Loucy (cell line): ENCODE measurements at regions not wholly inside any gene's neighbourhood (a gene's known extent, or its start where the extent isn't known, plus 50 kb on each side); places are given as distances from the start of the nearest gene placed in this dataset.
"Not testable (repeated sequence)": the region's sequence is repeated elsewhere in the genome, so short reads cannot be mapped to it uniquely, and the experiment has no call there.

ENCODE experiments used
- H2AFZ ChIP-seq: fragments of 200-600 bp; sonication (generic); 2 replicates; pipeline ENCODE4 v1.6.0; 2016; ENCODE audit warnings: antibody characterized with exemption, mild to moderate bottlenecking, low read length, moderate library complexity
- H3F3A ChIP-seq: fragments of 200-600 bp; 2 replicates; pipeline ENCODE4 v1.6.0; 2016; ENCODE audit warnings: antibody characterized with exemption, low read depth, mild to moderate bottlenecking
- H3K27me3 ChIP-seq: fragments of 200-600 bp; sonication (generic); 2 replicates; pipeline ENCODE4 v1.6.1; 2014; ENCODE audit warnings: low read length, mild to moderate bottlenecking; ENCODE audit not compliant: insufficient read depth, poor library complexity, severe bottlenecking
- H3K36me3 ChIP-seq: fragments of 200-600 bp; sonication (generic); 2 replicates; pipeline ENCODE4 v1.6.1; 2016; ENCODE audit warnings: low read length; ENCODE audit not compliant: insufficient read depth
- H3K4me1 ChIP-seq: fragments of 200-600 bp; sonication (generic); 2 replicates; pipeline ENCODE4 v1.5.1; 2014; ENCODE audit warnings: low read length, mild to moderate bottlenecking; ENCODE audit not compliant: insufficient read depth, poor library complexity, severe bottlenecking
- H3K4me2 ChIP-seq: fragments of 200-600 bp; sonication (generic); 2 replicates; pipeline ENCODE4 v1.6.0; 2014; ENCODE audit warnings: antibody characterized with exemption, low read length, low read depth, mild to moderate bottlenecking; ENCODE audit not compliant: poor library complexity, severe bottlenecking
- H3K4me3 ChIP-seq: fragments of 200-600 bp; sonication (generic); 2 replicates; pipeline ENCODE4 v1.5.1; 2014; ENCODE audit warnings: low read length, mild to moderate bottlenecking, mixed read lengths; ENCODE audit not compliant: poor library complexity, severe bottlenecking
- H3K79me2 ChIP-seq: fragments of 200-600 bp; sonication (generic); 2 replicates; pipeline ENCODE4 v1.6.1; 2014; ENCODE audit warnings: low read length; ENCODE audit not compliant: insufficient read depth
- H3K9ac ChIP-seq: fragments of 200-600 bp; sonication (generic); 2 replicates; pipeline ENCODE4 v1.6.0; 2014; ENCODE audit warnings: mild to moderate bottlenecking, low read depth, low read length, moderate library complexity; ENCODE audit not compliant: poor library complexity, severe bottlenecking
- H3K9me2 ChIP-seq: fragments of 200-600 bp; sonication (generic); replicated peaks from 2 replicates; pipeline ENCODE4 v1.6.1; 2016; ENCODE audit warnings: low read depth, low read length, mixed read lengths
- H3K9me3 ChIP-seq: fragments of 200-600 bp; sonication (generic); 2 replicates; pipeline ENCODE4 v1.6.1; 2014; ENCODE audit warnings: mild to moderate bottlenecking, antibody characterized with exemption, low read length, low read depth; ENCODE audit not compliant: insufficient read depth
- H4K20me1 ChIP-seq: fragments of 200-600 bp; sonication (generic); 2 replicates; pipeline ENCODE4 v1.6.0; 2014; ENCODE audit warnings: antibody characterized with exemption, low read length, mild to moderate bottlenecking; ENCODE audit not compliant: insufficient read depth, poor library complexity, severe bottlenecking
- EZH2phosphoT487 ChIP-seq: fragments of 200-600 bp; IDR thresholded peaks from 2 replicates; pipeline ENCODE4 v1.6.1; 2018; ENCODE audit warnings: antibody characterized with exemption, mild to moderate bottlenecking, moderate library complexity, borderline replicate concordance
- TF ChIP-seq, protein P1 (sequence below): fragments of 200-600 bp; sonication (generic); conservative IDR thresholded peaks from 2 replicates; pipeline ENCODE4 v1.5.1; 2014; ENCODE audit warnings: mild to moderate bottlenecking, antibody characterized with exemption, low read length

DNA sequence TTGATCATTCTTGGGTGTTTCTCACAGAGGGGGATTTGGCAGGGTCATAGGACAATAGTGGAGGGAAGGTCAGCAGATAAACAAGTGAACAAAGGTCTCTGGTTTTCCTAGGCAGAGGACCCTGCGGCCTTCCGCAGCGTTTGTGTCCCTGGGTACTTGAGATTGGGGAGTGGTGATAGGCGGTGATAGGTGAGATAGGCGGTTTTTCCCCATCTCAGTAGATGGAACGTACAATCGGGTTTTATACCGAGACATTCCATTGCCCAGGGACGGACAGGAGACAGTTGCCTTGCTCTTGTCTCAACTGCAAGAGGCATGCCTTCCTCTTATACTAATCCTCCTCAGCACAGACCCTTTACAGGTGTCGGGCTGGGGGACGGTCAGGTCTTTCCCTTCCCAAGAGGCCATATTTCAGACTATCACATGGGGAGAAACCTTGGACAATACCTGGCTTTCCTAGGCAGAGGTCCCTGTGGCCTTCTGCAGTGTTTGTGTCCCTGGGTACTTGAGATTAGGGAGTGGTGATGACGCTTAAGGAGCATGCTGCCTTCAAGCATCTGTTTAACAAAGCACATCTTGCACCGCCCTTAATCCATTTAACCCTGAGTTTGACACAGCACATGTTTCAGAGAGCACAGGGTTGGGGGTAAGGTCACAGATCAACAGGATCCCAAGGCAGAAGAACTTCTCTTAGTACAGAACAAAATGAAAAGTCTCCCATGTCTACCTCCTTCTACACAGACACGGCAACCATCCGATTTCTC, 86.2 kb downstream of the OR2B2 start:
- H4K20me1 ChIP-seq, H3K9me3 ChIP-seq, H2AFZ ChIP-seq, H3K27me3 ChIP-seq, H3K79me2 ChIP-seq, H3K9me2 ChIP-seq, H3K36me3 ChIP-seq: not testable (repeated sequence)
- peak overlapping the region; percentile 81 for H3K4me2 ChIP-seq
- H3K9ac ChIP-seq: peak overlapping the region; percentile 96
- peak overlapping the region; percentile 83 for H3K4me3 ChIP-seq
- H3F3A ChIP-seq: peaks cover 11% of the 10 kb centered on the region
- H3K4me1 ChIP-seq: peaks cover 26% of the 10 kb centered on the region

- Histone ChIP-seq H3K79me2 (0 out of 2 replicates have a peak, but pooled peaks cover 4% of the 10 kb centered on the region), H3K27me3 (no peaks in the 10 kb centered on the region), H3K4me2 (peak overlapping the region; percentile 81), H4K20me1 (peaks cover 4% of the 10 kb centered on the region), H3K36me3 (no peaks in the 10 kb centered on the region), H3K9me3 (no peaks in the 10 kb centered on the region), H3K9me2 (no peaks in the 10 kb centered on the region), H3K4me3 (peak overlapping the region; percentile 83), H3K4me1 (peaks cover 21% of the 10 kb centered on the region), H2AFZ (no peak overlapping the region), H3F3A (peaks cover 11% of the 10 kb centered on the region), H3K9ac (peak overlapping the region; percentile 96)
- TF ChIP-seq, protein P1, sequence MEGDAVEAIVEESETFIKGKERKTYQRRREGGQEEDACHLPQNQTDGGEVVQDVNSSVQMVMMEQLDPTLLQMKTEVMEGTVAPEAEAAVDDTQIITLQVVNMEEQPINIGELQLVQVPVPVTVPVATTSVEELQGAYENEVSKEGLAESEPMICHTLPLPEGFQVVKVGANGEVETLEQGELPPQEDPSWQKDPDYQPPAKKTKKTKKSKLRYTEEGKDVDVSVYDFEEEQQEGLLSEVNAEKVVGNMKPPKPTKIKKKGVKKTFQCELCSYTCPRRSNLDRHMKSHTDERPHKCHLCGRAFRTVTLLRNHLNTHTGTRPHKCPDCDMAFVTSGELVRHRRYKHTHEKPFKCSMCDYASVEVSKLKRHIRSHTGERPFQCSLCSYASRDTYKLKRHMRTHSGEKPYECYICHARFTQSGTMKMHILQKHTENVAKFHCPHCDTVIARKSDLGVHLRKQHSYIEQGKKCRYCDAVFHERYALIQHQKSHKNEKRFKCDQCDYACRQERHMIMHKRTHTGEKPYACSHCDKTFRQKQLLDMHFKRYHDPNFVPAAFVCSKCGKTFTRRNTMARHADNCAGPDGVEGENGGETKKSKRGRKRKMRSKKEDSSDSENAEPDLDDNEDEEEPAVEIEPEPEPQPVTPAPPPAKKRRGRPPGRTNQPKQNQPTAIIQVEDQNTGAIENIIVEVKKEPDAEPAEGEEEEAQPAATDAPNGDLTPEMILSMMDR: no peak
- no peak for TF ChIP-seq EZH2phosphoT487
Observed at GRCh38 chr6:27825025-27825793, 87.0 kb downstream of the OR2B2 start.

DNA sequence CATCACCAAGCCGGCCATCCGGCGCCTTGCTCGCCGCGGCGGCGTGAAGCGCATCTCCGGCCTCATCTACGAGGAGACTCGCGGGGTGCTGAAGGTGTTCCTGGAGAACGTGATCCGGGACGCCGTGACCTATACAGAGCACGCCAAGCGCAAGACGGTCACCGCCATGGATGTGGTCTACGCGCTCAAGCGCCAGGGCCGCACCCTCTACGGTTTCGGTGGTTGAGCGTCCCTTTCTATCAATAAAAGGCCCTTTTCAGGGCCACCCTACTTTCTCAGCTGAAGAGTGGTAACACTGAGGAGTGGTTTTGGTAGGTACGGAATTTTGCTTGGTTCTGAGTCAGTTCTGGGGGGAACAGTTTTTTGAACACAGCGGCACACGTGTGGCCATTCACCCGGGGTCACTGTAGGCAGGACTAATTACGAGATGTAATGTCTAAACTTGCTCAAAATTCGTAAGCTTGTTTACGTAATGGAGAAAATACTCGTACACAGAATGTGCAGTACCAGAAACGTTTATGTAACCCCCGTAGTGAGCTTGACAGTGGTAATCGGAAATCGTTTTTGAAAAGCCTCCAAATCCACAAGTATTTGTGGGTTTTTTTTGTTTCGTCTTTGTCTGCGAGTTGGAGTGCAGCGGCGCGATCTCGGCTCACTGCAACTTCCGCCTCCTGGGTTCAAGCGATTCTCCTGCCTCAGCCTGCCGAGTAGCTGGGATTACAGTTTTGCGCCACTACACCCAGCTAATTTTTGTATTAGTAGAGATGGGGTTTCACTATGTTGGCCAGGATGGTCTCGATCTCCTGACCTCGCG, 87.8 kb downstream of the OR2B2 start:
- not testable (repeated sequence) for H3K9me3 ChIP-seq

GRCh38 chr6:27823714-27824210, 88.4 kb downstream of the OR2B2 start:
- not testable (repeated sequence) for H3K9me3 ChIP-seq, H4K20me1 ChIP-seq, H3K27me3 ChIP-seq, H3K79me2 ChIP-seq, H3K36me3 ChIP-seq, H3K9me2 ChIP-seq
- peak overlapping the region; percentile 77 for H3K4me3 ChIP-seq
- peak overlapping the region; percentile 84 for H3K4me2 ChIP-seq
- H3K4me1 ChIP-seq: peaks cover 14% of the 10 kb centered on the region
- H3K9ac ChIP-seq: peak overlapping the region; percentile 96
- peaks cover 11% of the 10 kb centered on the region for H3F3A ChIP-seq
- peak overlapping the region; percentile 82; the same call in 1 of the 2 replicates for H2AFZ ChIP-seq

More for the DNA sequence above, 87.8 kb downstream of the OR2B2 start:
- H3K4me1 ChIP-seq: peaks cover 18% of the 10 kb centered on the region
- not testable (repeated sequence) for H2AFZ ChIP-seq, H4K20me1 ChIP-seq, H3K36me3 ChIP-seq, H3K27me3 ChIP-seq, H3K79me2 ChIP-seq, H3K9me2 ChIP-seq
- H3K4me2 ChIP-seq: peak overlapping the region; percentile 81
- peak overlapping the region; percentile 83 for H3K4me3 ChIP-seq
- peak overlapping the region; percentile 96 for H3K9ac ChIP-seq
- peaks cover 11% of the 10 kb centered on the region for H3F3A ChIP-seq
